ENCODE measurements at regions not wholly inside any gene's neighbourhood (a gene's known extent, or its start where the extent isn't known, plus 50 kb on each side); places are given as distances from the start of the nearest gene placed in this dataset.

GRCh38 chr4:28690890-28691289, 1830.2 kb downstream of the STIM2 start:
- Histone ChIP-seq H3K79me2 (ENCODE audit: control insufficient read depth, insufficient read depth, low read length) (no peaks in the 10 kb centered on the region), H3K9ac (ENCODE audit: control insufficient read depth, insufficient read depth, low read length) (no peak overlapping the region), H3K27ac (ENCODE audit: control insufficient read depth, insufficient read depth) (no peak overlapping the region), H3K36me3 (ENCODE audit: control insufficient read depth in 2 of 2, insufficient read depth in 2 of 2, low read length in 1 of 2) (no peaks in the 10 kb centered on the region), H4K20me1 (ENCODE audit: control insufficient read depth, insufficient read depth) (no peaks in the 10 kb centered on the region), H3K4me2 (ENCODE audit: control insufficient read depth, insufficient read depth) (no peak overlapping the region), H2AFZ (ENCODE audit: control insufficient read depth, low read depth, low read length) (no peak overlapping the region), H3K4me1 (ENCODE audit: control insufficient read depth, insufficient read depth, low read length) (no peaks in the 10 kb centered on the region), H3K4me3 (no peak overlapping the region), H3K27me3 (replicated peaks in 1 of 2; ENCODE audit: control insufficient read depth in 2 of 2, insufficient read depth in 2 of 2, low read length in 1 of 2) (no peaks in the 10 kb centered on the region), H3K9me3 (replicated peaks; ENCODE audit: control insufficient read depth, insufficient read depth, low read length) (no peaks in the 10 kb centered on the region)
- RAD21 ChIA-PET (ENCODE audit: unreplicated experiment), result no interaction called here
- CTCF ChIA-PET, result no interaction called here
- 56% methylated on average over 1 of the region's 1 CpG for WGBS (ENCODE audit: insufficient coverage, insufficient replicate concordance, low lambda C conversion rate, missing lambda C conversion rate)
- in situ Hi-C loops (cut with MboI) (no loop called here), intact Hi-C loops (cut with micrococcal nuclease; ENCODE audit: unreplicated experiment) (no loop called here)
- DNase-seq (ENCODE audit: low read depth, low spot score), result no peak
- no TSS peak for BruUV-seq (replicated peaks)
- FAIRE-seq, result no peak
- TF ChIP-seq SUZ12 (IDR thresholded peaks at IDR 0.05; ENCODE audit: unreplicated experiment) (no peak), NRF1 (conservative IDR thresholded peaks at IDR 0.05; ENCODE audit: low read depth, low read length) (no peak), POU2F2 (IDR thresholded peaks at IDR 0.05; ENCODE audit: borderline replicate concordance, low read depth, low read length) (no peak), POLR2A (IDR thresholded peaks at IDR 0.05; ENCODE audit: low read depth, low read length) (no peak), TCF12 (IDR thresholded peaks at IDR 0.05; ENCODE audit: low read depth, low read length) (no peak), SIN3A (IDR thresholded peaks at IDR 0.05; ENCODE audit: low read depth, low read length) (no peak), SP1 (IDR thresholded peaks at IDR 0.05; ENCODE audit: low read depth, low read length) (no peak), KDM1A (IDR thresholded peaks at IDR 0.05; ENCODE audit: borderline replicate concordance) (no peak), USF1 (IDR thresholded peaks at IDR 0.05; ENCODE audit: borderline replicate concordance, extremely low read length, insufficient read depth, low read depth, low read length) (no peak), FOXM1 (IDR thresholded peaks at IDR 0.05; ENCODE audit: low read depth, low read length) (no peak), WRNIP1 (IDR thresholded peaks at IDR 0.05; ENCODE audit: borderline replicate concordance, low read depth, low read length) (no peak), ZNF622 (IDR thresholded peaks at IDR 0.05) (no peak), BHLHE40 (IDR thresholded peaks at IDR 0.05; ENCODE audit: borderline replicate concordance in 1 of 2, low read depth in 2 of 2, low read length in 1 of 2) (no peak), SREBF2 (IDR thresholded peaks at IDR 0.05; ENCODE audit: low read length) (no peak), ZNF24 (IDR thresholded peaks at IDR 0.05) (no peak), ZBED1 (IDR thresholded peaks at IDR 0.05; ENCODE audit: borderline replicate concordance) (no peak), POLR2AphosphoS5 (IDR thresholded peaks at IDR 0.05; ENCODE audit: low read length) (no peak)
- TF ChIP-seq, protein P1, sequence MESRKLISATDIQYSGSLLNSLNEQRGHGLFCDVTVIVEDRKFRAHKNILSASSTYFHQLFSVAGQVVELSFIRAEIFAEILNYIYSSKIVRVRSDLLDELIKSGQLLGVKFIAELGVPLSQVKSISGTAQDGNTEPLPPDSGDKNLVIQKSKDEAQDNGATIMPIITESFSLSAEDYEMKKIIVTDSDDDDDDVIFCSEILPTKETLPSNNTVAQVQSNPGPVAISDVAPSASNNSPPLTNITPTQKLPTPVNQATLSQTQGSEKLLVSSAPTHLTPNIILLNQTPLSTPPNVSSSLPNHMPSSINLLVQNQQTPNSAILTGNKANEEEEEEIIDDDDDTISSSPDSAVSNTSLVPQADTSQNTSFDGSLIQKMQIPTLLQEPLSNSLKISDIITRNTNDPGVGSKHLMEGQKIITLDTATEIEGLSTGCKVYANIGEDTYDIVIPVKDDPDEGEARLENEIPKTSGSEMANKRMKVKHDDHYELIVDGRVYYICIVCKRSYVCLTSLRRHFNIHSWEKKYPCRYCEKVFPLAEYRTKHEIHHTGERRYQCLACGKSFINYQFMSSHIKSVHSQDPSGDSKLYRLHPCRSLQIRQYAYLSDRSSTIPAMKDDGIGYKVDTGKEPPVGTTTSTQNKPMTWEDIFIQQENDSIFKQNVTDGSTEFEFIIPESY (IDR thresholded peaks at IDR 0.05), result no peak
- ATAC-seq, result no peak
- POLR2A ChIA-PET, result interaction anchor here (0.6 kb wide), 1 partner anchor 80 kb away, joined by 5 read pairs; no protein-coding TSS in a partner anchor
- SMC1A ChIA-PET (ENCODE audit: uncharacterized antibody, unreplicated experiment), result no interaction called here

All from GM12878 (cell line).